A673 (cell line): ENCODE measurements at regions not wholly inside any gene's neighbourhood (a gene's known extent, or its start where the extent isn't known, plus 50 kb on each side); places are given as distances from the start of the nearest gene placed in this dataset.
"Not testable (repeated sequence)": the region's sequence is repeated elsewhere in the genome, so short reads cannot be mapped to it uniquely, and the experiment has no call there.

ENCODE experiments used
- CTCF ChIP-seq: fragments of 300-800, 200-600 bp; sonication (generic); conservative IDR thresholded peaks from 2 replicates; pipeline ENCODE4 v1.5.1; 2017; ENCODE audit warnings: low read depth, mild to moderate bottlenecking, antibody characterized with exemption, low read length, moderate library complexity, mixed read lengths
- EZH2 ChIP-seq: fragments of 200-600 bp; sonication (generic); IDR thresholded peaks from 2 replicates; pipeline ENCODE4 v1.6.1; 2017; ENCODE audit warnings: borderline replicate concordance, low read depth, mild to moderate bottlenecking, mixed read lengths, antibody characterized with exemption, low read length; ENCODE audit not compliant: poor library complexity, severe bottlenecking

- not testable (repeated sequence) for TF ChIP-seq EZH2, CTCF
These were observed 181.6 kb upstream of the XIST start for GRCh38 chrX:74034066-74034465.
